Epithelial cell of esophagus (primary cell): ENCODE measurements at regions not wholly inside any gene's neighbourhood (a gene's known extent, or its start where the extent isn't known, plus 50 kb on each side); places are given as distances from the start of the nearest gene placed in this dataset.
"Not testable (repeated sequence)": the region's sequence is repeated elsewhere in the genome, so short reads cannot be mapped to it uniquely, and the experiment has no call there.

ENCODE experiments used
- DNase-seq: peaks from one replicate; pipeline ENCODE4 v3.0.0; 2010; ENCODE audit warnings: low read depth
- H3K4me3 ChIP-seq: 2 replicates; pipeline ENCODE4 v1.5.1; 2011; ENCODE audit warnings: mild to moderate bottlenecking, low read length, control low read depth
- TF ChIP-seq, protein P1 (sequence below): IDR thresholded peaks from 2 replicates; pipeline ENCODE4 v1.5.1; 2011; ENCODE audit warnings: low read depth, mild to moderate bottlenecking, low read length, control low read depth, inconsistent platforms; ENCODE audit not compliant: insufficient read depth; ENCODE audit errors: missing control alignments

GRCh38 chr4:75229806-75230570, 284.2 kb downstream of the RCHY1 start:
- no peak for DNase-seq
- TF ChIP-seq, protein P1, sequence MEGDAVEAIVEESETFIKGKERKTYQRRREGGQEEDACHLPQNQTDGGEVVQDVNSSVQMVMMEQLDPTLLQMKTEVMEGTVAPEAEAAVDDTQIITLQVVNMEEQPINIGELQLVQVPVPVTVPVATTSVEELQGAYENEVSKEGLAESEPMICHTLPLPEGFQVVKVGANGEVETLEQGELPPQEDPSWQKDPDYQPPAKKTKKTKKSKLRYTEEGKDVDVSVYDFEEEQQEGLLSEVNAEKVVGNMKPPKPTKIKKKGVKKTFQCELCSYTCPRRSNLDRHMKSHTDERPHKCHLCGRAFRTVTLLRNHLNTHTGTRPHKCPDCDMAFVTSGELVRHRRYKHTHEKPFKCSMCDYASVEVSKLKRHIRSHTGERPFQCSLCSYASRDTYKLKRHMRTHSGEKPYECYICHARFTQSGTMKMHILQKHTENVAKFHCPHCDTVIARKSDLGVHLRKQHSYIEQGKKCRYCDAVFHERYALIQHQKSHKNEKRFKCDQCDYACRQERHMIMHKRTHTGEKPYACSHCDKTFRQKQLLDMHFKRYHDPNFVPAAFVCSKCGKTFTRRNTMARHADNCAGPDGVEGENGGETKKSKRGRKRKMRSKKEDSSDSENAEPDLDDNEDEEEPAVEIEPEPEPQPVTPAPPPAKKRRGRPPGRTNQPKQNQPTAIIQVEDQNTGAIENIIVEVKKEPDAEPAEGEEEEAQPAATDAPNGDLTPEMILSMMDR, result no peak
- no peak overlapping the region for H3K4me3 ChIP-seq

- H3K4me3 ChIP-seq, result no peak overlapping the region
- no peak for DNase-seq
- TF ChIP-seq, protein P1, result no peak
These were observed 280.6 kb downstream of the PARM1 start for GRCh38 chr4:75213480-75213879.

DNA sequence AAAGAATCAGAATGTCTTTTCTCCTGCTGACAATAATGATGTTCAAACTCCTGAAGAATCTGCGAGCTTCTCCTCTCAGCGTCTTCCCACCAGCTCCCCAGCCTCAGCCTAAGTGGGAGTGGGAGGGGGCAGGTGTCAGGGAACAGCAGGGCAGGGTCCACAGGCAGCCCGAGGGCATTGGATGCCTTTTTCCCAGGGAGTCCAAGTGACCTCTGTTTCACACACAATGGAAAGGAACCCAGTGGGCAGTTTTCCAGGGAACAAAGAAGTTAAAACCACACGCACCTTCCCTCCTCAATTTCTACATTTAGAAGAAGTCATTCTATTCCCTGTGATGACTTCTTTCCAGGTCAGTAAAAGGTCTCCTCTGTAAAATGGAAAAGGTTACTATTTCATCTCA, 278.5 kb downstream of the PARM1 start:
- TF ChIP-seq, protein P1, result no peak
- DNase-seq, result no peak
- no peak overlapping the region for H3K4me3 ChIP-seq

GRCh38 chr4:75207902-75208301, 275.0 kb downstream of the PARM1 start:
- H3K4me3 ChIP-seq, result no peak overlapping the region
- DNase-seq, result no peak
- TF ChIP-seq, protein P1, result no peak

DNA sequence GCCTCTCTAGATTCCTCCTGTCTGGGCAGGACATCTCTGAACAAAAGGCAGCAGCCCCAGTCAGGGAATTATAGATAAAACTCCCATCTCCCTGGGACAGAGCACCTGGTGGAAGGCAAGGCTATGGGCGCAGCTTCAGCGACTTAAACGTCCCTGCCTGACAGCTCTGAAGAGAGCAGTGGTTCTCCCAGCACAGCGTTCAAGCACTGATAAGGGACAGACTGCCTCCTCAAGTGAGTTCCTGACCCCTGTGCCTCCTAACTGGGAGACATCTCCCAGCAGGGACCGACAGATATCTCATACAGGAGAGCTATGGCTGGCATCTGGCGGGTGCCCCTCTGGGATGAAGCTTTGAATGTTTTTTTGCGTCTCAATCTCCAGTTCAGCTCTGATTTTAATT, 262.2 kb downstream of the PARM1 start:
- TF ChIP-seq, protein P1, result no peak
- no peak overlapping the region for H3K4me3 ChIP-seq
- no peak for DNase-seq

- TF ChIP-seq, protein P1, result no peak
- no peak for DNase-seq
These were observed 261.3 kb downstream of the PARM1 start for GRCh38 chr4:75194180-75194579.

GRCh38 chr4:75192182-75192581, 259.3 kb downstream of the PARM1 start:
- not testable (repeated sequence) for H3K4me3 ChIP-seq, DNase-seq

More at GRCh38 chr4:75194180-75194579, 261.3 kb downstream of the PARM1 start:
- no peak overlapping the region for H3K4me3 ChIP-seq
